K562 (cell line): ENCODE measurements at regions not wholly inside any gene's neighbourhood (a gene's known extent, or its start where the extent isn't known, plus 50 kb on each side); places are given as distances from the start of the nearest gene placed in this dataset.

Source experiments
- ARID3A ChIP-seq: IDR thresholded peaks from 2 replicates; pipeline ENCODE4 v1.6.1; 2012; ENCODE audit warnings: low read depth, low read length, improper control_type of control experiment, borderline replicate concordance
- ATF3 ChIP-seq, 2 experiments: fragments of 450-650 bp in 1 of 2; sonication (generic) in 1 of 2; formaldehyde crosslinking in 1 of 2; IDR thresholded peaks in 1 of 2; conservative IDR thresholded peaks in 1 of 2; 2 replicates each; pipeline versions ENCODE4 v1.6.1 to v1.8.1; 2016 to 2023; ENCODE audit warnings: mild to moderate bottlenecking in 2 of 2, moderate library complexity in 2 of 2, inconsistent platforms in 1 of 2, missing genetic modification reagents in 1 of 2
- CHD1 ChIP-seq: fragments of 200-600 bp; sonication (generic); IDR thresholded peaks from one replicate; pipeline ENCODE4 v1.6.1; 2012; ENCODE audit warnings: mild to moderate bottlenecking, moderate library complexity, low read length, inconsistent platforms
- CREB1 ChIP-seq, 2 experiments: sonication (generic) in 1 of 2; formaldehyde crosslinking in 1 of 2; IDR thresholded peaks; 2 replicates each; pipeline versions ENCODE4 v1.6.1 to v1.8.0; 2012 to 2022; ENCODE audit warnings: inconsistent platforms in 1 of 2, mild to moderate bottlenecking in 1 of 2, missing genetic modification reagents in 1 of 2, moderate library complexity in 1 of 2
- HINFP ChIP-seq: fragments of 450-650 bp; conservative IDR thresholded peaks from 2 replicates; pipeline ENCODE4 v1.6.1; 2016; ENCODE audit warnings: missing genetic modification characterization, low read depth, mild to moderate bottlenecking, control low read depth, missing compliant biosample characterization
- POLR2A ChIP-seq: fragments of 450-650 bp; conservative IDR thresholded peaks from 2 replicates; pipeline ENCODE4 v1.6.1; 2016
- RBM22 ChIP-seq: fragments of 200-400 bp; formaldehyde crosslinking; IDR thresholded peaks from 2 replicates; pipeline ENCODE4 v1.6.1; 2018; ENCODE audit warnings: low read length, low read depth; ENCODE audit not compliant: poor library complexity, severe bottlenecking
- RNF219 ChIP-seq: fragments of 250-450 bp; sonication (Bioruptor Pico); IDR thresholded peaks from 2 replicates; pipeline ENCODE4 v1.5.0; 2022; ENCODE audit warnings: mild to moderate bottlenecking
- SETDB1 ChIP-seq: IDR thresholded peaks from one replicate; pipeline ENCODE4 v1.6.1; 2012; ENCODE audit warnings: low read length, control low read depth, inconsistent platforms
- ZBTB11 ChIP-seq, 3 experiments: fragments of 200-800 bp in 1 of 3; fragments of 250-450 bp in 1 of 3; fragments of 450-650 bp in 1 of 3; sonication (Bioruptor Pico) in 1 of 3; sonication (Bioruptor generic) in 1 of 3; formaldehyde crosslinking in 1 of 3; IDR thresholded peaks; 2 replicates each; pipeline versions ENCODE4 v1.6.1 to v1.8.0; 2016 to 2022; ENCODE audit warnings: mild to moderate bottlenecking in 2 of 3, missing genetic modification characterization in 2 of 3, missing compliant biosample characterization in 1 of 3, moderate library complexity in 1 of 3
- ZKSCAN1 ChIP-seq: fragments of 150-350 bp; IDR thresholded peaks from 2 replicates; pipeline ENCODE4 v1.6.1; 2016; ENCODE audit warnings: low read depth, low read length

- TF ChIP-seq RNF219 (CRISPR knock-in tag) (no peak), SETDB1 (no peak), CREB1 (IDR thresholded peaks at IDR 0.05) (no peak), CREB1 (CRISPR knock-in tag; IDR thresholded peaks at IDR 0.05) (no peak), CHD1 (no peak), ZBTB11 (CRISPR knock-in tag; IDR thresholded peaks at IDR 0.05) (no peak), POLR2A (no peak), RBM22 (no peak), ZKSCAN1 (no peak), HINFP (no peak), ARID3A (no peak), ATF3 (IDR thresholded peaks at IDR 0.05) (no peak), ATF3 (CRISPR knock-in tag; conservative IDR thresholded peaks at IDR 0.05) (no peak)
Observed at GRCh38 chr6:15829156-15829555, 166.3 kb upstream of the DTNBP1 start.
